ENCODE measurements at regions not wholly inside any gene's neighbourhood (a gene's known extent, or its start where the extent isn't known, plus 50 kb on each side); places are given as distances from the start of the nearest gene placed in this dataset.

DNA sequence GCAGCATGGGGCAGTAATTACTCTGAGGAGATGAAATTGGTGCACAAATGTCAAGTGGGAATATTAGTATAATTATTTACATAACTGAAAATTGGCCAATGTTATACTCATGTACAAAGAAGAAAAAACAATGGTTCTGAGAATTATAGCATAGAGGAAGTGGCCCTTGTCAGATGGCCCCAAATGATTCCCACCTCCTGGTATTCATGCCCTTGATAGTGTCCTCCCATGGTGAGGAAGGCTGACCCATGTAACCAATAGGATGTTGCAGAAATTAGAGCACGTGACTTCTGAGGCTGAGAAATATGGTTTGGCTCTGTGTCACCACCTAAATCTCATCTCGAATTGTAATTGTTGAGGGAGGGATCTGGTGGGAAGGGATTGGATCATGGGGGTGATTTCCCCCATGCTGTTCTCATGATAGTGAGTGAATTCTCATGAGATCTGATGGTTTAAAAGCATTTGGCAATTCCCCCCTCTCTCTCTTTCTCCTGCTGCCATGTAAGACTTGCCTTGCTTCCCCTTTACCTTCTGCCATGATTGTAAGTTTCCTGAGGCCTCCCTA lies 368.5 kb downstream of the SHQ1 start:
- Histone ChIP-seq H3K27ac (ENCODE audit: low read length) (no peak overlapping the region), H3F3A (ENCODE audit: insufficient read depth, low read length) (no peaks in the 10 kb centered on the region), H3K79me2 (ENCODE audit: low read length) (no peaks in the 10 kb centered on the region), H2AFZ (ENCODE audit: low read length) (no peak overlapping the region), H3K9ac (ENCODE audit: low read length) (no peak overlapping the region), H3K4me2 (ENCODE audit: low read depth, low read length) (no peak overlapping the region), H3K9me2 (replicated peaks; ENCODE audit: insufficient read depth, low read length) (no peaks in the 10 kb centered on the region), H4K20me1 (ENCODE audit: insufficient read depth, low read length) (no peaks in the 10 kb centered on the region), H3K9me3 (replicated peaks; ENCODE audit: insufficient read depth, low read length) (no peaks in the 10 kb centered on the region), H3K27me3 (replicated peaks; ENCODE audit: insufficient read depth, low read length) (no peaks in the 10 kb centered on the region), H3K36me3 (replicated peaks; ENCODE audit: insufficient read depth, low read length) (no peaks in the 10 kb centered on the region), H3K4me1 (ENCODE audit: low read length) (peaks cover 6% of the 10 kb centered on the region), H3K4me3 (ENCODE audit: low read length) (no peak overlapping the region)
- no peak for DNase-seq
- TF ChIP-seq EZH2 (optimal IDR thresholded peaks at IDR 0.05; ENCODE audit: low read depth, low read length), result no peak
- TF ChIP-seq EZH2phosphoT487 (IDR thresholded peaks at IDR 0.05; ENCODE audit: low read length), result no peak
- TF ChIP-seq, protein P1, sequence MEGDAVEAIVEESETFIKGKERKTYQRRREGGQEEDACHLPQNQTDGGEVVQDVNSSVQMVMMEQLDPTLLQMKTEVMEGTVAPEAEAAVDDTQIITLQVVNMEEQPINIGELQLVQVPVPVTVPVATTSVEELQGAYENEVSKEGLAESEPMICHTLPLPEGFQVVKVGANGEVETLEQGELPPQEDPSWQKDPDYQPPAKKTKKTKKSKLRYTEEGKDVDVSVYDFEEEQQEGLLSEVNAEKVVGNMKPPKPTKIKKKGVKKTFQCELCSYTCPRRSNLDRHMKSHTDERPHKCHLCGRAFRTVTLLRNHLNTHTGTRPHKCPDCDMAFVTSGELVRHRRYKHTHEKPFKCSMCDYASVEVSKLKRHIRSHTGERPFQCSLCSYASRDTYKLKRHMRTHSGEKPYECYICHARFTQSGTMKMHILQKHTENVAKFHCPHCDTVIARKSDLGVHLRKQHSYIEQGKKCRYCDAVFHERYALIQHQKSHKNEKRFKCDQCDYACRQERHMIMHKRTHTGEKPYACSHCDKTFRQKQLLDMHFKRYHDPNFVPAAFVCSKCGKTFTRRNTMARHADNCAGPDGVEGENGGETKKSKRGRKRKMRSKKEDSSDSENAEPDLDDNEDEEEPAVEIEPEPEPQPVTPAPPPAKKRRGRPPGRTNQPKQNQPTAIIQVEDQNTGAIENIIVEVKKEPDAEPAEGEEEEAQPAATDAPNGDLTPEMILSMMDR (IDR thresholded peaks at IDR 0.05; ENCODE audit: low read length), result no peak

DNA sequence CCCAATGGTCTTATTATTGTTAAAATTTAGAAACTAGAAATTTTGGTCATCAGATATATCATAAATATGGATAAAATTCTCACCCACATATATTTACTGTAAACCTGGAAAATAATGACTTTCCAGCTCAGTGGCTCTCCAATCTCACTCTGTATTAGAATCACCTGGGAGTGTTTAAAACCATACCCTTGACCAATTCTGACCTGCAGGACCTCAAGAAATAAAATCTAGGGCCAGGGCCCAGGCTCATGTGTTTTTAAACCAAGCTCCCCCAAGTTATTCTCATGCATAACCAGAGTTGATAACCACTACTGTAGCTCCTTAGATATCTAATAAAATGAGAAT lies 372.1 kb downstream of the SHQ1 start:
- TF ChIP-seq, protein P1 (IDR thresholded peaks at IDR 0.05; ENCODE audit: low read length), result no peak
- TF ChIP-seq EZH2phosphoT487 (IDR thresholded peaks at IDR 0.05; ENCODE audit: low read length), result no peak
- TF ChIP-seq EZH2 (optimal IDR thresholded peaks at IDR 0.05; ENCODE audit: low read depth, low read length), result no peak
- Histone ChIP-seq H3F3A (ENCODE audit: insufficient read depth, low read length) (no peaks in the 10 kb centered on the region), H3K36me3 (replicated peaks; ENCODE audit: insufficient read depth, low read length) (no peaks in the 10 kb centered on the region)

DNA sequence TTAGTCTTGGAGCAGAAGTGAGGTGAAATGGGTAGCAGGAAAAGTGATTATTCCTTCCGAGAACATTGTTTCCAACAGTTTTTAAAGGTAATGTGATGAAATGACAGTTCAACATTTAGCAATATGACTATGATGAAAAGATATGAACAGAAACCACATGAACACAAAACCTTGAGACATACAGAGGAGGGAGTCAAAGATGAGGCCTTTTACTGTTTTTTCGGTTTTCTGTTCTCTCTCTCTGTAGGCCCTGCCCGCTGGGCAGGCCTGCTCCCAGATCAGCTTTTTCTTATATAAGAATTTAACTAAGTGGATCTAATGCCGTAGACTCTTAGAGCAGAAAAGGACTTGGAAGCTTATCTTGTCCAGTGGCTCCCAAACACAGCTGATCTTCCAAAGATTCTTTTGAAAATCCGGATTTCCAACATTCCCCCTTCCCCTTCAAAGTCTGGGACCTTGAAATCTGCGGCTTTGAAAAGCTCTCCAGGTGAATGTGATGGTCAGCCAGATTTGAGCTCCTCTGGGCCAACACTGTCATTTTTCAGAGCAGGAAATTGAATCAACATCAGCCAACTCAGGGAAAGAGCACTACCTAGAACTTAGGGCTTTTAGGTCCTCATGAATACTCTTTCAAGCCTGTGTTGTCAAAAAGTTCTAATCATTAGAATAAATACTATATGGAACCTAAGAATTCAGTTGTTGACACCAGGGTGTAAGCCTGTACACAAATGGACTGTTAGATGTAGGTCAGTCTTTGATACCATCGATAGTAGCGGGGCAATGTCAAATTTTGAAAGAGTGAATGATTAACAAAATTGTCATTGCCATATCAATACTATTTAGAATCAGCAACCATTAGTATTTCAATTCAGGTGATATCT lies 372.7 kb downstream of the SHQ1 start:
- no peak overlapping the region for H3K9ac ChIP-seq (ENCODE audit: low read length)
- H3K27me3 ChIP-seq (replicated peaks; ENCODE audit: insufficient read depth, low read length), result no peaks in the 10 kb centered on the region
- no peaks in the 10 kb centered on the region for H3K36me3 ChIP-seq (replicated peaks; ENCODE audit: insufficient read depth, low read length)
- TF ChIP-seq EZH2 (optimal IDR thresholded peaks at IDR 0.05; ENCODE audit: low read depth, low read length) (no peak), EZH2phosphoT487 (IDR thresholded peaks at IDR 0.05; ENCODE audit: low read length) (no peak)
- TF ChIP-seq, protein P1 (IDR thresholded peaks at IDR 0.05; ENCODE audit: low read length), result no peak
- no peak overlapping the region for H3K27ac ChIP-seq (ENCODE audit: low read length)
- H3K9me3 ChIP-seq (replicated peaks; ENCODE audit: insufficient read depth, low read length), result no peaks in the 10 kb centered on the region
- H3K4me3 ChIP-seq (ENCODE audit: low read length), result no peak overlapping the region
- H3K4me2 ChIP-seq (ENCODE audit: low read depth, low read length), result no peak overlapping the region
- H3K79me2 ChIP-seq (ENCODE audit: low read length), result no peaks in the 10 kb centered on the region
- H3K9me2 ChIP-seq (replicated peaks; ENCODE audit: insufficient read depth, low read length), result no peaks in the 10 kb centered on the region
- H3K4me1 ChIP-seq (ENCODE audit: low read length), result peaks cover 5% of the 10 kb centered on the region; the same call in 1 of the 2 replicates
- H2AFZ ChIP-seq (ENCODE audit: low read length), result no peak overlapping the region
- no peaks in the 10 kb centered on the region for H4K20me1 ChIP-seq (ENCODE audit: insufficient read depth, low read length)
- DNase-seq, result no peak
- no peaks in the 10 kb centered on the region for H3F3A ChIP-seq (ENCODE audit: insufficient read depth, low read length)

More for the DNA sequence above, 372.1 kb downstream of the SHQ1 start:
- Histone ChIP-seq H3K27me3 (replicated peaks; ENCODE audit: insufficient read depth, low read length) (no peaks in the 10 kb centered on the region), H3K9me2 (replicated peaks; ENCODE audit: insufficient read depth, low read length) (no peaks in the 10 kb centered on the region), H4K20me1 (ENCODE audit: insufficient read depth, low read length) (no peaks in the 10 kb centered on the region), H2AFZ (ENCODE audit: low read length) (no peak overlapping the region), H3K79me2 (ENCODE audit: low read length) (no peaks in the 10 kb centered on the region), H3K4me2 (ENCODE audit: low read depth, low read length) (no peak overlapping the region), H3K4me1 (ENCODE audit: low read length) (peaks cover 5% of the 10 kb centered on the region; the same call in 1 of the 2 replicates), H3K4me3 (ENCODE audit: low read length) (no peak overlapping the region), H3K27ac (ENCODE audit: low read length) (no peak overlapping the region), H3K9me3 (replicated peaks; ENCODE audit: insufficient read depth, low read length) (no peaks in the 10 kb centered on the region), H3K9ac (ENCODE audit: low read length) (no peak overlapping the region)
- no peak for DNase-seq
